HG02571 (cell line): ENCODE measurements at regions not wholly inside any gene's neighbourhood (a gene's known extent, or its start where the extent isn't known, plus 50 kb on each side); places are given as distances from the start of the nearest gene placed in this dataset.
"Not testable (repeated sequence)": the region's sequence is repeated elsewhere in the genome, so short reads cannot be mapped to it uniquely, and the experiment has no call there.

Experiments
- ATAC-seq: cut with Tn5 transposase; IDR thresholded peaks from one replicate; pipeline ENCODE4 v1.9.1; 2021; ENCODE audit warnings: mild to moderate bottlenecking, moderate library complexity; ENCODE audit not compliant: unreplicated experiment

GRCh38 chr4:131725521-131725920 is 1423.6 kb upstream of the PCDH10 start:
- not testable (repeated sequence) for ATAC-seq

- ATAC-seq: not testable (repeated sequence)
These were observed 1422.2 kb upstream of the PCDH10 start for GRCh38 chr4:131726940-131727339.

- ATAC-seq: not testable (repeated sequence)
These were observed 1421.7 kb upstream of the PCDH10 start for GRCh38 chr4:131727418-131727817.

- ATAC-seq: not testable (repeated sequence)
These were observed 1419.9 kb upstream of the PCDH10 start for GRCh38 chr4:131729205-131729604.

GRCh38 chr4:131729716-131730398 is 1419.2 kb upstream of the PCDH10 start:
- not testable (repeated sequence) for ATAC-seq

- not testable (repeated sequence) for ATAC-seq
These were observed 1418.5 kb upstream of the PCDH10 start for GRCh38 chr4:131730574-131730973.

GRCh38 chr4:131732034-131732630 is 1417.0 kb upstream of the PCDH10 start:
- ATAC-seq: not testable (repeated sequence)

- ATAC-seq: not testable (repeated sequence)
These were observed 1414.8 kb upstream of the PCDH10 start for GRCh38 chr4:131734321-131734720.

GRCh38 chr4:131734851-131735385 is 1414.2 kb upstream of the PCDH10 start:
- not testable (repeated sequence) for ATAC-seq

- ATAC-seq: not testable (repeated sequence)
These were observed 1410.1 kb upstream of the PCDH10 start for GRCh38 chr4:131738991-131739390.

GRCh38 chr4:131741836-131742235 is 1407.3 kb upstream of the PCDH10 start:
- ATAC-seq: not testable (repeated sequence)

- not testable (repeated sequence) for ATAC-seq
These were observed 1406.4 kb upstream of the PCDH10 start for GRCh38 chr4:131742536-131743205.

- not testable (repeated sequence) for ATAC-seq
These were observed 1405.7 kb upstream of the PCDH10 start for GRCh38 chr4:131743348-131743747.

GRCh38 chr4:131747203-131747602 is 1401.9 kb upstream of the PCDH10 start:
- ATAC-seq: not testable (repeated sequence)

GRCh38 chr4:131749224-131749623 is 1399.9 kb upstream of the PCDH10 start:
- ATAC-seq: not testable (repeated sequence)

- ATAC-seq: not testable (repeated sequence)
These were observed 1399.1 kb upstream of the PCDH10 start for GRCh38 chr4:131750006-131750405.

GRCh38 chr4:131750469-131750868 is 1398.6 kb upstream of the PCDH10 start:
- not testable (repeated sequence) for ATAC-seq

- not testable (repeated sequence) for ATAC-seq
These were observed 1386.9 kb upstream of the PCDH10 start for GRCh38 chr4:131762234-131762633.

- no peak for ATAC-seq
These were observed 1384.4 kb upstream of the PCDH10 start for GRCh38 chr4:131764730-131765129.

- not testable (repeated sequence) for ATAC-seq
These were observed 1374.7 kb upstream of the PCDH10 start for GRCh38 chr4:131774382-131774781.

- ATAC-seq: not testable (repeated sequence)
These were observed 1338.5 kb upstream of the PCDH10 start for GRCh38 chr4:131810565-131810964.
